Fibroblast of pulmonary artery (primary cell): ENCODE measurements at regions not wholly inside any gene's neighbourhood (a gene's known extent, or its start where the extent isn't known, plus 50 kb on each side); places are given as distances from the start of the nearest gene placed in this dataset.

Experiments used
- DNase-seq: peaks from one replicate; pipeline ENCODE4 v3.0.0-alpha.2; 2010; ENCODE audit warnings: low read depth
- H3K4me3 ChIP-seq: replicated peaks from 2 replicates; pipeline ENCODE4 v1.5.1; 2011; ENCODE audit warnings: low read depth, mild to moderate bottlenecking, control low read depth, low read length, moderate library complexity
- TF ChIP-seq, protein P1 (sequence below): IDR thresholded peaks from 2 replicates; pipeline ENCODE4 v1.5.1; 2011; ENCODE audit warnings: mild to moderate bottlenecking, control low read depth, low read length, inconsistent platforms; ENCODE audit errors: missing control alignments

- H3K4me3 ChIP-seq, result no peak overlapping the region
- TF ChIP-seq, protein P1, sequence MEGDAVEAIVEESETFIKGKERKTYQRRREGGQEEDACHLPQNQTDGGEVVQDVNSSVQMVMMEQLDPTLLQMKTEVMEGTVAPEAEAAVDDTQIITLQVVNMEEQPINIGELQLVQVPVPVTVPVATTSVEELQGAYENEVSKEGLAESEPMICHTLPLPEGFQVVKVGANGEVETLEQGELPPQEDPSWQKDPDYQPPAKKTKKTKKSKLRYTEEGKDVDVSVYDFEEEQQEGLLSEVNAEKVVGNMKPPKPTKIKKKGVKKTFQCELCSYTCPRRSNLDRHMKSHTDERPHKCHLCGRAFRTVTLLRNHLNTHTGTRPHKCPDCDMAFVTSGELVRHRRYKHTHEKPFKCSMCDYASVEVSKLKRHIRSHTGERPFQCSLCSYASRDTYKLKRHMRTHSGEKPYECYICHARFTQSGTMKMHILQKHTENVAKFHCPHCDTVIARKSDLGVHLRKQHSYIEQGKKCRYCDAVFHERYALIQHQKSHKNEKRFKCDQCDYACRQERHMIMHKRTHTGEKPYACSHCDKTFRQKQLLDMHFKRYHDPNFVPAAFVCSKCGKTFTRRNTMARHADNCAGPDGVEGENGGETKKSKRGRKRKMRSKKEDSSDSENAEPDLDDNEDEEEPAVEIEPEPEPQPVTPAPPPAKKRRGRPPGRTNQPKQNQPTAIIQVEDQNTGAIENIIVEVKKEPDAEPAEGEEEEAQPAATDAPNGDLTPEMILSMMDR, result no peak
Observed at GRCh38 chr3:8825153-8825825, 55.9 kb upstream of the OXTR start.

DNA sequence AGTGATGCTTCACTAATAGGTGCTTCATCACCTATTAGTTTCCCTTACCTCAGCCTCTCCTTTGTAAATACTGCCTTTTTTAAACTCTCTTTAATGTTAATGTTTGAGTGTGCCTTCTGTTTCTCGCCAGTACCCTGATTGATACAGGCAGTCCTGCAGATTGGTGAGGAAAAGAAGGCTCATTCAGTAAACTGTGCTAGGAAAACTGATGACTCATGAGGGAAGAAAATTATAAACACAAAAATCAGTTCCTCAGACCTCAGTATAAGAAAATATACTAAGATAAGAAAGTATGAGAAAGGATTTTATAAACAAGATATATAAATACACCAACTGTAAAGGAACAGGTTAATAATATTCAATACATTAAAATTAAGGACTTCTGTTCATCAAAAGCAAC is 54.8 kb upstream of the OXTR start:
- DNase-seq, result no peak
- TF ChIP-seq, protein P1, result no peak
- no peak overlapping the region for H3K4me3 ChIP-seq

More at GRCh38 chr3:8825153-8825825, 55.9 kb upstream of the OXTR start:
- DNase-seq, result no peak

- TF ChIP-seq, protein P1, result no peak
- peak; percentile 81 for DNase-seq
- H3K4me3 ChIP-seq, result no peak overlapping the region
Observed at GRCh38 chr3:8822141-8822540, 52.7 kb upstream of the OXTR start.
